ENCODE measurements at regions not wholly inside any gene's neighbourhood (a gene's known extent, or its start where the extent isn't known, plus 50 kb on each side); places are given as distances from the start of the nearest gene placed in this dataset.

GRCh38 chr22:34501366-34501965 lies 564.5 kb upstream of the ISX start:
- no peak for TF ChIP-seq POLR2AphosphoS5 (IDR thresholded peaks at IDR 0.05; ENCODE audit: low read depth, low read length)
- no peak for TF ChIP-seq POLR2A (IDR thresholded peaks at IDR 0.05; ENCODE audit: low read depth, low read length)
- no peak for TF ChIP-seq TAF1 (IDR thresholded peaks at IDR 0.05; ENCODE audit: borderline replicate concordance, low read depth, low read length)

Data from GM12892 (cell line).